ENCODE measurements at regions not wholly inside any gene's neighbourhood (a gene's known extent, or its start where the extent isn't known, plus 50 kb on each side); places are given as distances from the start of the nearest gene placed in this dataset.

DNA sequence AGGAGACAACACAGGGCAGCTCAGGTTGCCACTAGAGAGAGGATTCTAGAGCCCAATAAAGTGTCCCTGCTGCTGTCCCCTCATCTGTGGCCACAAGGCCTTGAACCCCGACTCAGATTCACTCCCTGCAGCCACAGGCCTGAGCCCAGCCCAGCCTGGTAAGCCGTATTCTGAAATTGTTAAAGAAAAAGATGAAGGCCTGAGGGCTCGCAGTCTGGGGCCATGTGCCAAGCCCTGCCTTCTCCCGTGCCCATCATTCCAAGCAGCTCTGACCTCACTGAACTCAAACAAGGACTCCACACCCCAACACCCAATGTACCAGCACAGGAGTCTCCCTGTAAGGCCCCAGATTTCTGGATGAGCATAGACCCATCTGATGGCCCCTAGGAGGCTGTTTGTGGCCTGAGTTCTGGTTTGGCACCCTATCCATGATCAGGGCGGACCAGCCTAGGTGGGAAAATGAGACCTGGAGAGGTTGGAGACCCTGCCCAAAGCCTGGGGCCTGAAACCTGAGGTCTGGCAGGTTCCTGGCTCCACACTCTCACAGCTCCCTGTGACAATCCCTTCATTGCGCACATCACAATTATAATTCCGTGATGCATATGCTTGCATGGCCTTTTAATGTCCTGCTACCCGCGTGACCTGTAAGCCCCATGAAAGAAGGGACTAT is 62.0 kb upstream of the TOP1 start:
- TF ChIP-seq, protein P1, sequence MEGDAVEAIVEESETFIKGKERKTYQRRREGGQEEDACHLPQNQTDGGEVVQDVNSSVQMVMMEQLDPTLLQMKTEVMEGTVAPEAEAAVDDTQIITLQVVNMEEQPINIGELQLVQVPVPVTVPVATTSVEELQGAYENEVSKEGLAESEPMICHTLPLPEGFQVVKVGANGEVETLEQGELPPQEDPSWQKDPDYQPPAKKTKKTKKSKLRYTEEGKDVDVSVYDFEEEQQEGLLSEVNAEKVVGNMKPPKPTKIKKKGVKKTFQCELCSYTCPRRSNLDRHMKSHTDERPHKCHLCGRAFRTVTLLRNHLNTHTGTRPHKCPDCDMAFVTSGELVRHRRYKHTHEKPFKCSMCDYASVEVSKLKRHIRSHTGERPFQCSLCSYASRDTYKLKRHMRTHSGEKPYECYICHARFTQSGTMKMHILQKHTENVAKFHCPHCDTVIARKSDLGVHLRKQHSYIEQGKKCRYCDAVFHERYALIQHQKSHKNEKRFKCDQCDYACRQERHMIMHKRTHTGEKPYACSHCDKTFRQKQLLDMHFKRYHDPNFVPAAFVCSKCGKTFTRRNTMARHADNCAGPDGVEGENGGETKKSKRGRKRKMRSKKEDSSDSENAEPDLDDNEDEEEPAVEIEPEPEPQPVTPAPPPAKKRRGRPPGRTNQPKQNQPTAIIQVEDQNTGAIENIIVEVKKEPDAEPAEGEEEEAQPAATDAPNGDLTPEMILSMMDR (IDR thresholded peaks at IDR 0.05), result no peak
- no peak for TF ChIP-seq POLR2AphosphoS5 (IDR thresholded peaks at IDR 0.05; ENCODE audit: low read depth, low read length)
- TF ChIP-seq TCF7L2 (IDR thresholded peaks at IDR 0.05; ENCODE audit: low read depth, low read length), result no peak
- TF ChIP-seq, protein P2, sequence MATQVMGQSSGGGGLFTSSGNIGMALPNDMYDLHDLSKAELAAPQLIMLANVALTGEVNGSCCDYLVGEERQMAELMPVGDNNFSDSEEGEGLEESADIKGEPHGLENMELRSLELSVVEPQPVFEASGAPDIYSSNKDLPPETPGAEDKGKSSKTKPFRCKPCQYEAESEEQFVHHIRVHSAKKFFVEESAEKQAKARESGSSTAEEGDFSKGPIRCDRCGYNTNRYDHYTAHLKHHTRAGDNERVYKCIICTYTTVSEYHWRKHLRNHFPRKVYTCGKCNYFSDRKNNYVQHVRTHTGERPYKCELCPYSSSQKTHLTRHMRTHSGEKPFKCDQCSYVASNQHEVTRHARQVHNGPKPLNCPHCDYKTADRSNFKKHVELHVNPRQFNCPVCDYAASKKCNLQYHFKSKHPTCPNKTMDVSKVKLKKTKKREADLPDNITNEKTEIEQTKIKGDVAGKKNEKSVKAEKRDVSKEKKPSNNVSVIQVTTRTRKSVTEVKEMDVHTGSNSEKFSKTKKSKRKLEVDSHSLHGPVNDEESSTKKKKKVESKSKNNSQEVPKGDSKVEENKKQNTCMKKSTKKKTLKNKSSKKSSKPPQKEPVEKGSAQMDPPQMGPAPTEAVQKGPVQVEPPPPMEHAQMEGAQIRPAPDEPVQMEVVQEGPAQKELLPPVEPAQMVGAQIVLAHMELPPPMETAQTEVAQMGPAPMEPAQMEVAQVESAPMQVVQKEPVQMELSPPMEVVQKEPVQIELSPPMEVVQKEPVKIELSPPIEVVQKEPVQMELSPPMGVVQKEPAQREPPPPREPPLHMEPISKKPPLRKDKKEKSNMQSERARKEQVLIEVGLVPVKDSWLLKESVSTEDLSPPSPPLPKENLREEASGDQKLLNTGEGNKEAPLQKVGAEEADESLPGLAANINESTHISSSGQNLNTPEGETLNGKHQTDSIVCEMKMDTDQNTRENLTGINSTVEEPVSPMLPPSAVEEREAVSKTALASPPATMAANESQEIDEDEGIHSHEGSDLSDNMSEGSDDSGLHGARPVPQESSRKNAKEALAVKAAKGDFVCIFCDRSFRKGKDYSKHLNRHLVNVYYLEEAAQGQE (IDR thresholded peaks at IDR 0.05; ENCODE audit: insufficient read depth in 1 of 2, low read depth in 2 of 2, low read length in 1 of 2), result no peak

Data from Panc1 (cell line).